ENCODE measurements at regions not wholly inside any gene's neighbourhood (a gene's known extent, or its start where the extent isn't known, plus 50 kb on each side); places are given as distances from the start of the nearest gene placed in this dataset.
A peak's percentile ranks its signal among the peaks of the same experiment; 100 is the strongest.

DNA sequence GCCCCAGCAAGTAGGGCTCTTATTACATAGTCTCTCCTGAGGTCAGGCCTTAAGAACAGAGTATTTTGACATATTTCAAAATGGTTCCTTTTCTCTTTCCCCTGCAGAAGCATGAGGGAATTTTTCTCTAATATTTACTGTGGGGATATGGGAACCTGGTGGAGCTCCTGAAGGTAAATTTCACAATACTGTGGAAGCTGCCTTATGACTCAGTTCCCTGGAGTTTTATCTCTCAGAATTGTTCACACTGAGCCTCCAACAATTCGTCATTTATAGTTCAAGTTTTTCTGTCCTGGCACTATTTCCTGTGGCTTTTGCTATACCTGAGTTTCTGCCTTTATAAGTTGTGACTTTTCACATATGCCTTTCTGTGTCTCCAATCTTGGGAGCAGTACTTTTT, 607.2 kb upstream of the NDST4 start:
- H3K27me3 Mint-ChIP-seq (ENCODE audit: insufficient read depth, low read depth, poor library complexity): no peaks in the 10 kb centered on the region
- Histone ChIP-seq H3K27ac (ENCODE audit: low read depth) (no peak overlapping the region), H3K9me2 (ENCODE audit: insufficient read depth) (no peaks in the 10 kb centered on the region), H4K20me1 (replicated peaks; ENCODE audit: insufficient read depth) (no peaks in the 10 kb centered on the region), H3K4me1 (ENCODE audit: insufficient read depth) (no peaks in the 10 kb centered on the region), H3K27me3 (ENCODE audit: insufficient read depth) (no peaks in the 10 kb centered on the region), H3K4me3 (no peak overlapping the region), H2AFZ (peak overlapping the region; percentile 45), H3F3A (replicated peaks; ENCODE audit: low read depth) (no peaks in the 10 kb centered on the region), H3K79me2 (replicated peaks; ENCODE audit: insufficient read depth) (no peaks in the 10 kb centered on the region), H3K36me3 (ENCODE audit: insufficient read depth) (no peaks in the 10 kb centered on the region), H3K4me2 (no peak overlapping the region)
- no peak overlapping the region for H3K4me3 Mint-ChIP-seq
- H3K4me1 Mint-ChIP-seq: no peaks in the 10 kb centered on the region
- DNase-seq (ENCODE audit: low spot score) (no peak), ATAC-seq (no peak)
- no peak overlapping the region for H3K27ac Mint-ChIP-seq
- no peaks in the 10 kb centered on the region for H3K9me3 Mint-ChIP-seq
- no peak for TF ChIP-seq ZNF331 (CRISPR knock-in tag; IDR thresholded peaks at IDR 0.05; ENCODE audit: low read depth)
- TF ChIP-seq, protein P1, sequence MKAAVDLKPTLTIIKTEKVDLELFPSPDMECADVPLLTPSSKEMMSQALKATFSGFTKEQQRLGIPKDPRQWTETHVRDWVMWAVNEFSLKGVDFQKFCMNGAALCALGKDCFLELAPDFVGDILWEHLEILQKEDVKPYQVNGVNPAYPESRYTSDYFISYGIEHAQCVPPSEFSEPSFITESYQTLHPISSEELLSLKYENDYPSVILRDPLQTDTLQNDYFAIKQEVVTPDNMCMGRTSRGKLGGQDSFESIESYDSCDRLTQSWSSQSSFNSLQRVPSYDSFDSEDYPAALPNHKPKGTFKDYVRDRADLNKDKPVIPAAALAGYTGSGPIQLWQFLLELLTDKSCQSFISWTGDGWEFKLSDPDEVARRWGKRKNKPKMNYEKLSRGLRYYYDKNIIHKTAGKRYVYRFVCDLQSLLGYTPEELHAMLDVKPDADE (IDR thresholded peaks at IDR 0.05): no peak
- TF ChIP-seq JUNB (IDR thresholded peaks at IDR 0.05; ENCODE audit: unreplicated experiment): no peak
- TF ChIP-seq, protein P2, sequence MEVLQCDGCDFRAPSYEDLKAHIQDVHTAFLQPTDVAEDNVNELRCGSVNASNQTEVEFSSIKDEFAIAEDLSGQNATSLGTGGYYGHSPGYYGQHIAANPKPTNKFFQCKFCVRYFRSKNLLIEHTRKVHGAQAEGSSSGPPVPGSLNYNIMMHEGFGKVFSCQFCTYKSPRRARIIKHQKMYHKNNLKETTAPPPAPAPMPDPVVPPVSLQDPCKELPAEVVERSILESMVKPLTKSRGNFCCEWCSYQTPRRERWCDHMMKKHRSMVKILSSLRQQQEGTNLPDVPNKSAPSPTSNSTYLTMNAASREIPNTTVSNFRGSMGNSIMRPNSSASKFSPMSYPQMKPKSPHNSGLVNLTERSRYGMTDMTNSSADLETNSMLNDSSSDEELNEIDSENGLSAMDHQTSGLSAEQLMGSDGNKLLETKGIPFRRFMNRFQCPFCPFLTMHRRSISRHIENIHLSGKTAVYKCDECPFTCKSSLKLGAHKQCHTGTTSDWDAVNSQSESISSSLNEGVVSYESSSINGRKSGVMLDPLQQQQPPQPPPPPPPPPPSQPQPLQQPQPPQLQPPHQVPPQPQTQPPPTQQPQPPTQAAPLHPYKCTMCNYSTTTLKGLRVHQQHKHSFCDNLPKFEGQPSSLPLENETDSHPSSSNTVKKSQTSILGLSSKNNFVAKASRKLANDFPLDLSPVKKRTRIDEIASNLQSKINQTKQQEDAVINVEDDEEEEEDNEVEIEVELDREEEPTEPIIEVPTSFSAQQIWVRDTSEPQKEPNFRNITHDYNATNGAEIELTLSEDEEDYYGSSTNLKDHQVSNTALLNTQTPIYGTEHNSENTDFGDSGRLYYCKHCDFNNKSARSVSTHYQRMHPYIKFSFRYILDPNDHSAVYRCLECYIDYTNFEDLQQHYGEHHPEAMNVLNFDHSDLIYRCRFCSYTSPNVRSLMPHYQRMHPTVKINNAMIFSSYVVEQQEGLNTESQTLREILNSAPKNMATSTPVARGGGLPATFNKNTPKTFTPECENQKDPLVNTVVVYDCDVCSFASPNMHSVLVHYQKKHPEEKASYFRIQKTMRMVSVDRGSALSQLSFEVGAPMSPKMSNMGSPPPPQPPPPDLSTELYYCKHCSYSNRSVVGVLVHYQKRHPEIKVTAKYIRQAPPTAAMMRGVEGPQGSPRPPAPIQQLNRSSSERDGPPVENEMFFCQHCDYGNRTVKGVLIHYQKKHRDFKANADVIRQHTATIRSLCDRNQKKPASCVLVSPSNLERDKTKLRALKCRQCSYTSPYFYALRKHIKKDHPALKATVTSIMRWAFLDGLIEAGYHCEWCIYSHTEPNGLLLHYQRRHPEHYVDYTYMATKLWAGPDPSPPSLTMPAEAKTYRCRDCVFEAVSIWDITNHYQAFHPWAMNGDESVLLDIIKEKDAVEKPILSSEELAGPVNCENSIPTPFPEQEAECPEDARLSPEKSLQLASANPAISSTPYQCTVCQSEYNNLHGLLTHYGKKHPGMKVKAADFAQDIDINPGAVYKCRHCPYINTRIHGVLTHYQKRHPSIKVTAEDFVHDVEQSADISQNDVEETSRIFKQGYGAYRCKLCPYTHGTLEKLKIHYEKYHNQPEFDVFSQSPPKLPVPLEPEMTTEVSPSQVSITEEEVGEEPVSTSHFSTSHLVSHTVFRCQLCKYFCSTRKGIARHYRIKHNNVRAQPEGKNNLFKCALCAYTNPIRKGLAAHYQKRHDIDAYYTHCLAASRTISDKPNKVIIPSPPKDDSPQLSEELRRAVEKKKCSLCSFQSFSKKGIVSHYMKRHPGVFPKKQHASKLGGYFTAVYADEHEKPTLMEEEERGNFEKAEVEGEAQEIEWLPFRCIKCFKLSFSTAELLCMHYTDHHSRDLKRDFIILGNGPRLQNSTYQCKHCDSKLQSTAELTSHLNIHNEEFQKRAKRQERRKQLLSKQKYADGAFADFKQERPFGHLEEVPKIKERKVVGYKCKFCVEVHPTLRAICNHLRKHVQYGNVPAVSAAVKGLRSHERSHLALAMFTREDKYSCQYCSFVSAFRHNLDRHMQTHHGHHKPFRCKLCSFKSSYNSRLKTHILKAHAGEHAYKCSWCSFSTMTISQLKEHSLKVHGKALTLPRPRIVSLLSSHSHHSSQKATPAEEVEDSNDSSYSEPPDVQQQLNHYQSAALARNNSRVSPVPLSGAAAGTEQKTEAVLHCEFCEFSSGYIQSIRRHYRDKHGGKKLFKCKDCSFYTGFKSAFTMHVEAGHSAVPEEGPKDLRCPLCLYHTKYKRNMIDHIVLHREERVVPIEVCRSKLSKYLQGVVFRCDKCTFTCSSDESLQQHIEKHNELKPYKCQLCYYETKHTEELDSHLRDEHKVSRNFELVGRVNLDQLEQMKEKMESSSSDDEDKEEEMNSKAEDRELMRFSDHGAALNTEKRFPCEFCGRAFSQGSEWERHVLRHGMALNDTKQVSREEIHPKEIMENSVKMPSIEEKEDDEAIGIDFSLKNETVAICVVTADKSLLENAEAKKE (CRISPR knock-in tag; IDR thresholded peaks at IDR 0.05): no peak
- no peak for TF ChIP-seq EZH2phosphoT487 (IDR thresholded peaks at IDR 0.05; ENCODE audit: unreplicated experiment)
- TF ChIP-seq, protein P3, sequence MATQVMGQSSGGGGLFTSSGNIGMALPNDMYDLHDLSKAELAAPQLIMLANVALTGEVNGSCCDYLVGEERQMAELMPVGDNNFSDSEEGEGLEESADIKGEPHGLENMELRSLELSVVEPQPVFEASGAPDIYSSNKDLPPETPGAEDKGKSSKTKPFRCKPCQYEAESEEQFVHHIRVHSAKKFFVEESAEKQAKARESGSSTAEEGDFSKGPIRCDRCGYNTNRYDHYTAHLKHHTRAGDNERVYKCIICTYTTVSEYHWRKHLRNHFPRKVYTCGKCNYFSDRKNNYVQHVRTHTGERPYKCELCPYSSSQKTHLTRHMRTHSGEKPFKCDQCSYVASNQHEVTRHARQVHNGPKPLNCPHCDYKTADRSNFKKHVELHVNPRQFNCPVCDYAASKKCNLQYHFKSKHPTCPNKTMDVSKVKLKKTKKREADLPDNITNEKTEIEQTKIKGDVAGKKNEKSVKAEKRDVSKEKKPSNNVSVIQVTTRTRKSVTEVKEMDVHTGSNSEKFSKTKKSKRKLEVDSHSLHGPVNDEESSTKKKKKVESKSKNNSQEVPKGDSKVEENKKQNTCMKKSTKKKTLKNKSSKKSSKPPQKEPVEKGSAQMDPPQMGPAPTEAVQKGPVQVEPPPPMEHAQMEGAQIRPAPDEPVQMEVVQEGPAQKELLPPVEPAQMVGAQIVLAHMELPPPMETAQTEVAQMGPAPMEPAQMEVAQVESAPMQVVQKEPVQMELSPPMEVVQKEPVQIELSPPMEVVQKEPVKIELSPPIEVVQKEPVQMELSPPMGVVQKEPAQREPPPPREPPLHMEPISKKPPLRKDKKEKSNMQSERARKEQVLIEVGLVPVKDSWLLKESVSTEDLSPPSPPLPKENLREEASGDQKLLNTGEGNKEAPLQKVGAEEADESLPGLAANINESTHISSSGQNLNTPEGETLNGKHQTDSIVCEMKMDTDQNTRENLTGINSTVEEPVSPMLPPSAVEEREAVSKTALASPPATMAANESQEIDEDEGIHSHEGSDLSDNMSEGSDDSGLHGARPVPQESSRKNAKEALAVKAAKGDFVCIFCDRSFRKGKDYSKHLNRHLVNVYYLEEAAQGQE (IDR thresholded peaks at IDR 0.05; ENCODE audit: unreplicated experiment): no peak
- TF ChIP-seq, protein P4, sequence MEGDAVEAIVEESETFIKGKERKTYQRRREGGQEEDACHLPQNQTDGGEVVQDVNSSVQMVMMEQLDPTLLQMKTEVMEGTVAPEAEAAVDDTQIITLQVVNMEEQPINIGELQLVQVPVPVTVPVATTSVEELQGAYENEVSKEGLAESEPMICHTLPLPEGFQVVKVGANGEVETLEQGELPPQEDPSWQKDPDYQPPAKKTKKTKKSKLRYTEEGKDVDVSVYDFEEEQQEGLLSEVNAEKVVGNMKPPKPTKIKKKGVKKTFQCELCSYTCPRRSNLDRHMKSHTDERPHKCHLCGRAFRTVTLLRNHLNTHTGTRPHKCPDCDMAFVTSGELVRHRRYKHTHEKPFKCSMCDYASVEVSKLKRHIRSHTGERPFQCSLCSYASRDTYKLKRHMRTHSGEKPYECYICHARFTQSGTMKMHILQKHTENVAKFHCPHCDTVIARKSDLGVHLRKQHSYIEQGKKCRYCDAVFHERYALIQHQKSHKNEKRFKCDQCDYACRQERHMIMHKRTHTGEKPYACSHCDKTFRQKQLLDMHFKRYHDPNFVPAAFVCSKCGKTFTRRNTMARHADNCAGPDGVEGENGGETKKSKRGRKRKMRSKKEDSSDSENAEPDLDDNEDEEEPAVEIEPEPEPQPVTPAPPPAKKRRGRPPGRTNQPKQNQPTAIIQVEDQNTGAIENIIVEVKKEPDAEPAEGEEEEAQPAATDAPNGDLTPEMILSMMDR (conservative IDR thresholded peaks at IDR 0.05; ENCODE audit: low read depth in 2 of 2): no peak
- TF ChIP-seq POLR2AphosphoS5 (IDR thresholded peaks at IDR 0.05; ENCODE audit: low read depth): no peak
- no peak for TF ChIP-seq STAT1 (IDR thresholded peaks at IDR 0.05; ENCODE audit: unreplicated experiment)
- no peaks in the 10 kb centered on the region for H3K36me3 Mint-ChIP-seq (ENCODE audit: low read depth)

Data from GM23338 (cell line).